NCI-H510A treated with DMSO at 0.1 percent for 48 hours (cell line): ENCODE measurements at regions not wholly inside any gene's neighbourhood (a gene's known extent, or its start where the extent isn't known, plus 50 kb on each side); places are given as distances from the start of the nearest gene placed in this dataset.
"Not testable (repeated sequence)": the region's sequence is repeated elsewhere in the genome, so short reads cannot be mapped to it uniquely, and the experiment has no call there.

ENCODE experiments used
- DNase-seq: peaks from one replicate; lab custom pipeline; 2025; lab: John Stamatoyannopoulos, UW

DNA sequence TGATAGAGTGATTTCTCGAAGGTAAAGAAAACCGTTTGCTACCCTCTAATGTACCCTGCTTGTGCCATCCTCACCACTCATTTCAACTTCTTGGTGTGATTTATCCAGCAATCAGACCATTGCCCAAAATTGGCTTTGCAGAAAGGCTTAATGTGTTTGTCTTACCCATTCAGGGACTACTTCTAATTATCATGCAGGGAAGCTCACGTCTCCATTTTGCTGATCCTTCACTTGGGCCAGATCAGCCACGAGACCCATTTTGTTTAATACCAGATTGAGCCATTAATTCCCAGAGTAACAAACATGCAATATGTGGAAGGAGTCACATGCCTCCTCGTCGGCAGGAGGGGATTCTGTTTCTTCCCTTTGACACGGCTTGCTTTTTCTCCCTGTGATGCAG is 51.1 kb upstream of the CRY1 start:
- DNase-seq, result no peak

DNA sequence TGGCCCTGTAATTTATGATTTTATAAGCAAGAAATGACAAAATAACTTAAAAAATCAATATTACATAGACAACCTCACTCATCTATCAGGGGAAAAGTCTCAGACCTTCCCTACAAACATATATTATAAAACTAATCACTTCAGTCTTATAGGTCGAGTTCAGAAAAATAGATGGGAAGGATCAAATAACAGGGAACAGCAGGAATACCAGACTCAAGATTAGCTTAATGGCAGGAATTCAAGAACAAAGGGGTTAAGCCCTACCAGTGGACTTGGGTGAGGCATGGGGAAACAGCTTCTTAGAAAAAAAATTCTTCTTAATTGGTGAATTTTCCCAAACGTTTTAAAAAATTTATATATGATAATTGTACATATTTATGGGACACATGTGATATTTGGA is 51.6 kb upstream of the CRY1 start:
- no peak for DNase-seq

DNA sequence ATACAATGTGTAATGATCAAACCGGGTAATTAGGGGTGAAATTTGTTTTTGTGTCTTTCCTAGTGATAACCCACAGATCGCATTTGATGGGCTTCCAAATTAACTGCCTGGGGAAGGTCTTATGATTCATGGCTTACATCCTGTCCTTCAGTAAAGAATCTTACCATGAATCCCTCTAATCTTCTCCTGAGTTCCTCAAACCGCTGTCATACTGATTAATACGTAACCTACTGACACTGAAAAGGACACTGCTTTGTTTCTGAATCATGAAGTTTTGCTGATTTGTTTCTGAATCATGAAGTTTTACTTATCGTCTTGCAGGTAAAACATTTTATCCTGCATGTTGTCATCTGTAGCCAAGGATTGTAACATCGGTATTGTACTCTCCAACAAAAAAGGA is 52.0 kb upstream of the CRY1 start:
- no peak for DNase-seq

DNA sequence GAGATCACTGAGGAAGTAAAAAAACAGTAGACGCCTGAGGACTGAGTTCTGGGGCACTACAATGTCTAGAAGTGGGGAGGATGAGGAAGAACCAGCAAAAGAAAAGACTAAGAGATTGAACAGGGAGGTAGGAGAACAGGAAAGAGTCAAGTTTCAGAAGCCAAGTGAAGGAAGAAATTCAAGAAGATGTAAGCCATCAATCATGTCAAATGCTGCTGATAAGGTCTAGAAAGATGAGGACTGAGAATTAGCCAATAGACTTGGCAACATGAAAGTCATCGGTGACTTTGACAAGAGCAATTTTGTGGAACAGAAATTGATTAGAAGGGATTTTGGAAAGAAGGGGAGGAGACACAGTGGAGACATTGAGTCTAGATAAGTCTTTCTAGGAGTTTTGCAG is 54.8 kb upstream of the CRY1 start:
- no peak for DNase-seq

DNA sequence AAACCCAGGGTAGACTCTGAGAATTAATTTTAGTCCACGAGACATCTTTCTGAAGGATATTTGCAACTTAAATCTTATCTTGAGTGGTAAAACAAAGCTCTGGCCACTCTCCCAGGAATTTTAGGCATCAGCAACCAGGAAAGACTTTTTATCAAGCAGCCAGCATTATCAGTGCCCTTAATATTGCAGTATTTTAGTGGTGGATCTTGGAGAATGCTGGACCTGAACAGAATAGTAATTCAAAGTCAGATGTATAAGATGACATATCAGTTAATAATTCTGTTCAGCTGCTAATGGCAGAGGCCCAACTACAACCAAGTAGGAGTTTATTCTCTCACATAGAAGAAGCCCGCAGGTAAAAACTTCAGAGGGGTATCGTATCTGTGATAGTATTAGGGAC is 59.0 kb upstream of the CRY1 start:
- DNase-seq, result no peak

DNA sequence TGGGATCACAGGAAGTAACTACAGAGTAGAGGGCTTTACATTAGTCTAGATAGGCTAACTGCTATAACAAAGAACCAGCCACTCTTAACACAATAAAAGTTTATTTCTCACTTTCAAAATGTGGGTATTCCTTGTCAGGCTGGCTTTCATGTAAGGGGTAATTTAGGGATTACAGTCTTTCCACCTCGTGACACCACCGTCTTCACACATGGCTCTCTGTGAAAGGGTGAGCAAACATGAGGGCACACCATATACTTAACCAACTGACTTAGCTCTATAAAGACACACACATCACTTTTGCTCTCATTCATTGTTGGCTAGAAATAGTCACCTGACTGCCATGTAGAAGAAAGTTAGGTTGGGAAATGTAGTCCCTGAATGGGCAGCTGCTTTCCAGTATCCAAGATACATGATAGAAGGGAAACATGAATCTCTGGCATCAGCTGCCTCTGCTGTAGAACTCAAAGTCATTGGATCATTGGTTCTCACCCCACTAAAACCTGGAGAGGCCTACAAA is 66.1 kb upstream of the CRY1 start:
- no peak for DNase-seq

DNA sequence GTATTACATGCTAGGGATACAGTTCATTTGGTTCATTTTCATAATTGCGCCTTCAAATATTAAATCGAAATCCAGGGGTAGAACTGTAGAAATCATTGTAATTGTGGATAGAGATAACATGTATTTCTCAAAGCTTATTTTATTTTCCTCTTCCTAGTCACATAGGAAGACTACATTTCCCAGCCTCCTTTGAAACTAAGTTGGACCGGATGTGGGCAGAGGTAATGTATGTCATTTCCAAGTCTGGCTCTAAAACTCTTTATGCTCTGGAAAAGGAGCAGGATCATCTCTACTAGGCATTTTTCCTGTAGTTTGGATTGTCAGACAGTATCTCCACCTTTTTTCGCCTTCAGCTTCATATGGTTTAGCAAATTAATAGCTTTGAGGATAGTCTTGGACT is 70.1 kb upstream of the CRY1 start:
- DNase-seq, result no peak

DNA sequence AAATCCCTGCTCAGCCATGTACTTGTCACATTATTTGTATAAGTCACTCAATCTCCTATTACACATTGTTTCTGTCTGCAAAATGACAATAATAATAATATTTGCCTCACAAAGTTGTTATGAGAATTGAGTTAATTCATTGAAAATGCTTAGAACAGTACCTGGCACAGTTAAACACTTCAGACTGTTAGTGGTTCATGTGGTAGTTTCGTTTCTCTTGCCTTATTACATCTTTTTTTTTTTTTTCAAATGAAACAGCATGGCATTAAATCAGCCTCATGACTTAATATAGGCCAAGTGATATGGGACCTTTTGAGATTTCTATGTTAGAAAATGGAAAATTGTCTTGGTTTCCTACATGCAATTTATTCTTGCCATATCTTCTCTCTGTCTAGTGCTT is 71.0 kb upstream of the CRY1 start:
- no peak for DNase-seq

DNA sequence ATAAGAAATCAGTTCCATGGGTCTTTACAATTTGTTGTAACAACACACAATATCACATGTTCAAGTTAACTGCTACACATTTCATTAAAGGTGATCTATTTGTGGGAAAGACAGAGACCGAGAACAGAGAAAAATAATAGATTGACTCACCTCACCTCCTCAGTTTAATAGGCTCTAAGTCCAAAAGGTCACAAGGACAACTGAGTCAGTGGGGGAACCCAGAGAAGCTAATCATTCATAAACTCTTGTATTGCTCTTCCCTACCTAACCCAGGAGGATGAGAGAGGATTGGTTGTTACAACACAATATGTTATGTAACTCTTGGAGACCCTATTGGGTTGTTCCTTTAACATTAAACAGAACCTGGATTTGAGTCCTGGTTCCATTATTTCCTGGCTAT is 72.2 kb upstream of the CRY1 start:
- DNase-seq, result no peak

DNA sequence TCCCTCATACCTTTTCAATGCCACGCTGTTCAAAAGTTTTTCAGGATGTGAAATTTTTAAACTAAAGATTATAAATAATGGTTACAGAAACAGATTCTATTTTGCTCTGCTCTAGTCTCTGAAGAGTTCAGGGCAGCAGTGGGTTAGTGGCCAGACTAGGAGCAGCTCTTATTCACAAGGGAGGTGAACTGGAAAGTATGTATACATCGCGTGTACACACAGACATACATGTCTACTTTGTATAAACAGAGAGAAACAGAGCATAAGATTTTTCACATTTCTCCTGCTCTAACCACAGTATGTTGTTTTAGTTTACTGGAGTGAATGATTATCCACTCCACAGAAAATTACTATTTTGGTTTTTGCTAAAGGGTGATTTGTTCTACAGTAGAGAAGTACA is 74.4 kb upstream of the CRY1 start:
- no peak for DNase-seq

DNA sequence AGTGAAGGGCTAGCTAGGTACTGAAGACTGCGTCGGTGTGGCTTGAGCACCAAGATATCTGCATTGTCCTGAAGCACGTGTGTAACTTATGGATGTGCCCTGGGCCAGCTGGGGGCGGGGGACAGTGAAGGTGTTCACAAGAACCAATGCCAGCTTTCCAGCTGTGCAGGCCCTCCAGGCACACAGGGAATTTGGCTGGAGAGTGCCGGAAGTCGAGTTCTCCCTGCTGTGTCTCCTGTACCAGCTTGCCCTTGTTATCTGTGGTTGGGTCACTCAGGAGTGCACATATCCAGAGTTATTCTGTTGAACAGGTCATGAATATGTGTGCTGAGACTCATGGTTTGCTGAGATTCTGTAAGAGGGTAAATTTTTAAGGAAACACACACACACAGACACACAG is 75.9 kb upstream of the CRY1 start:
- no peak for DNase-seq

DNA sequence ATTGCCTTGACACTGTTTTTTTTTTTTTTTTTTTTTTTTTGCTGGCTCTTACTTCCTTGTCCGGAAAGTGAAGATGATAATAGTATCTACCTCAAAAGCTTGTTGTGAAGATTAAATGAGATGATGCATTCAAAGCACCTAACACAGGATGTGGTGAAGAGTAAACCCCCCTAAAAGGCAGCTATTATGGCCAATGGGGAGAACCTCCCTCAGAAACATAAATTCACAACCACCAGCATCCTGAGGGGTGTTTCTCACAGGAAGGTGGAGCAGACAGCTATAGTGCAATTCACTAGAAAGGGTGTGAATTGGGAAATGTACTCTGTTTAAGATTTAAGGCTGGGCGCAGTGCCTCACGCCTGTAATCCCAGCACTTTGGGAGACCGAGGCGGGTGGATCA is 85.4 kb upstream of the CRY1 start:
- DNase-seq, result no peak

DNA sequence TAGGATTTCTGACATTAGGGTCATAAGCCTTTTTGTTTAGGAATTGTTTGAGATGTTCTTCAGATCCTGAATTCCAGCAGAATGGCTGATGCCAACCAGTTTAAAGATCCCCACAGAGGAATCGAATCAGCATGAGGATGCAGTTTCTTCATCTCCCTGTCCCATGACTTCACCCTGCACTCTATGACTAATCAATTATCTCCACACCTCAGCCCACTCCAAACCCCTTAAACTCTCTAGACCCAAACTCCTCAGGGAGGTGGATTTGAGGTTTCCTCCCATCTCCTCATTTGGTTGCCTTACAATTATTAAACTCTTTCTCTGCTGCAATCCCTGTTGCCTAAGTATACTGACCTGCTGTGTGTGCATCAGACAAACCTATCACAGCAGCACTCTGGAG is 86.5 kb upstream of the CRY1 start:
- DNase-seq, result no peak

DNA sequence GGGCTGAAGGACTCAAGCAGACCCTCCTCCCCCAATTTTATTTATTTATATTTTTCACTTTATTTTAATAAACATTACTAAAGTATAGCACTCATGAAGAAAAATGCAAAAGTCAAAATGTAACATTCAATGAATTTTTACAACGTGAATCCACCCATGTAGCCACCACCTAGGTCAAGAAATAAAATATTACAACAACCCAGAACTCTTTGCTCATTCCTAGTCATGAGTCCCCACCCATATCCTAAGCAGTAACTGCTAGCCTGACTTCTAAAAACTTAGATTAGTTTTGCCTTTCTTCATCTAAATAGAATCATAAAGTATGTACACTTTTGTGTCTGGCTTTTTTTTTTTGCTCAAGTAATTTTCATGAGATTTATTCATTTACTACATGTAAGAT is 86.9 kb upstream of the CRY1 start:
- DNase-seq, result no peak

DNA sequence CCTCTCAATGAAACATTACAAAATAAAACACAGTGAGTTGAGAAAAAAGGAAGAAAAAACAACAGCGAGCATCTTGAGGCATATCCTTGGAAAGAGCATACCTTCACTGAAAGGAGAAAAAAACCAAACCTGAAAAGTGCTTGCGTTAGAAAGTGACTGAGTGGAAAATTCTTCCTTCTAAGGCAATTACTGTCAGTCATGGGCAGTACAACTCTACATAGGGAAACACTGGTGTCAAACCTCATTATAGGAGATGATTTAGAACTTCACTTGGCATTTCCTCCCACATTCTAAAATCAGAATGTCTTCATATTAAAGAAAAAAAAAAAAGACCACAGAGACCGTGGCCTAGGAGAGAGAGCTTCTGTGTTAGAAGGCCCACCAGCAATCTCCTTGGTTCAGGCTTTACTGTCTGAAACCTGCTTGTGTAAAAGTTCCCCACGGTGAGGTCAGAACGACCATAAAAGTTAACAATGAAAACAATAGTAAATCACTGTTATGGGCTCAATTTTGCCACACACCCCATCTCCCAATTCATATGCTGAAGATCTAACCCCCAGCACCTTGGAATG is 91.1 kb upstream of the CRY1 start:
- DNase-seq, result no peak

DNA sequence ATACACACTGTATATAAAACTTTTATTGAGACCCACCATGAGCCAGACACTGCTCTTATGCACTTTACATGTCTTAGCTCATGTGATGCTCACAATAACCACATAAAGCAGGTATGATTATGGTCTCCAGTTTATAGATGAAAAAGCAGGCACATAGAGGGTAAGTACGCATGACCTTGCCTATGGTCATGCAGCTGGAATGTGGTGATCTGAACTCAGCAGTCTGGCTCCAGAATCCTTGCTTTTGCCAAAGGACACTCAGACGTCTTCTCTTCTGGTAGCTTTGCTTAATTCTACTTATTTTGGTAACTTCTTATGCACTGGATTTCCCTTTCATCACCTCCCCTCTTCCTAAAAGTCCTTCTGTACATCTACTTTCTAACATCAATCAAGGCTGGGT is 103.3 kb upstream of the CRY1 start:
- DNase-seq, result no peak

DNA sequence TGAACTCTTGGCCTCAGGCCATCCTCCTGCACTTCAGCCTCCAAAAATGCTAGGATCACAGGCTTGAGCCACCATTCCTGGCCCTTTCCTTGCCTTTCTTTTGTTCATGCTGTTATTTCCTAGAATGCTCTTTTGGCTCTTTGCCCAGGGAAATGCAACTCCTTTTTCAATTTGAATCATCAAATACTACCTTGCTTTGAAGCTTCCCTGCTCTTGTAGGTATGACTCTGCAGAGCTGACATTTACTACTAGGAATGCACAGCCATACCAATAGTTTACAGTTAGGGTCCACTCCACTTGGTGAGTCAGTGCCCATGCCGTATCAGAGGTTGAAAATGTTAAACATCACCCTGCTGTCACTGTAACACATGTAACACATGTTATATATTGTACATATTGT is 107.0 kb upstream of the CRY1 start:
- no peak for DNase-seq

DNA sequence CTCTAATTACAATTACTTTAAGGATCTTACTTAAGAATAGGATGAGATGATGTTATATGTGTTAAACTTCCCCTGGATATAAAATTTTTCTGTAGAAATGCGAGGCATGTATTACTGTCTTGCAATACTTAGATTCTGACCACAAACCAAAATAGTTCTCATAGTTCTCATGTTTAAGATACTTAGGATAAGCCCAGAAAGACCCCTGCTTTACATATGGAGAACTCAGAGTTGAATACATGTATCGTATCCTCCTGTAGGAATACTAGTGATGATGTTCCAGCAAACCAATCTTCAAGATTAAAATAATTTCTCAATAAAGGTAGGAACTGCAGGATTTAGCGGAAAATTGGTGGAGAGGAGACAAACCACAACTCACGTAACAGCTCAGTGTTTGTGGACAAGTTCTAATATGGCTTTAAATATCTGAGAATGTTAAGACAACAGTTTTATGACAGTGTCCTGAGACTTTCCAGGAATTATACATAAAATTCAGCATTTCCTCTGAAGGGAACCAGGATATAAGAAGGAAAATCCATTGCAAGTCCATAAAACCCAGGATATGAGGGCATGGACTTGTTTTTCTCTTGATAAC is 114.7 kb upstream of the CRY1 start:
- no peak for DNase-seq

DNA sequence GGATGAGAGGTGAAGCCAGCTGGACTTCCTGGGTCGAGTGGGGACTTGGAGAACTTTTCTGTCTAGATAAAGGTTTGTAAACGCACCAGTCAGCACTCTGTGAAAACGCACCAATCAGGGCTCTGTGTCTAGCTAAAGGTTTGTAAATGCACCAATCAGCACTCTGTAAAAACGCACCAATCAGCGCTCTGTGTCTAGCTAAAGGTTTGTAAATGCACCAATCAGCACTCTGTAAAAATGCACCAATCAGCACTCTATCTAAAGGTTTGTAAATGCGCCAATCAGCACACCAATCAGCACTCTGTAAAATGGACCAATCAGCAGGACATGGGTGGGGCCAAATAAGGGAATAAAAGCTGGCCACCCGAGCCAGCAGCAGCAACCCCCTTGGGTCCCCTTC is 116.4 kb upstream of the CRY1 start:
- not testable (repeated sequence) for DNase-seq

DNA sequence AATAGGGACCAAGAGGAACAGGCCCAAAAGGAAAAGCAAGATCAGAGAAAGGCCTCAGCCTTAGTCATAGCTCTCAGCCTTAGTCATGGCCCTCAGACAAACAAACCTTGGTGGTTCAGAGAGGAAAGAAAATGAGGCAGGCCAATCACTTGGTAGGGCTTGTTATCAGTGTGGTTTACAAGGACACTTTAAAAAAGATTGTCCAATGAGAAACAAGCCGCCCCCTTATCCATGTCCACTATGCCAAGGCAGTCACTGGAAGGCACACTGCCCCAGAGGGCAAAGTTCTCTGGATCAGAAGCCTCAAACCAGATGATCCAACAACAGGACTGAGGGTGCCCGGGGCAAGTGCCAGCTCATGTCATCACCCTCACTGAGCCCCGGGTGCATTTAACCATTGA is 121.0 kb upstream of the CRY1 start:
- not testable (repeated sequence) for DNase-seq

DNA sequence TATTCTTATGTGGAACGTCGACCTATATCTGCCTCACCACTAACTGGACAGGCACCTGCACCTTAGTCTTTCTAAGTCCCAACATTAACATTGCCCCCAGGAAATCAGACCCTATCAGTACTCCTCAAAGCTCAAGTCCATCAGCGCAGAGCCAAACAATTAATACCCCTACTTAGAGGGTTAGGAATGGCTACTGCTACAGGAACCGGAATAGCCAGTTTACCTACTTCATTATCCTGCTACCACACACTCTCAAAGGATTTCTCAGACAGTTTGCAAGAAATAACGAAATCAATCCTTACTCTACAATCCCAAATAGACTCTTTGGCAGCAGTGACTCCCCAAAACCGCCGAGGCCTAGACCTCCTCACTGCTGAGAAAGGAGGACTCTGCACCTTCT is 123.1 kb upstream of the CRY1 start:
- DNase-seq, result peak; percentile 4

DNA sequence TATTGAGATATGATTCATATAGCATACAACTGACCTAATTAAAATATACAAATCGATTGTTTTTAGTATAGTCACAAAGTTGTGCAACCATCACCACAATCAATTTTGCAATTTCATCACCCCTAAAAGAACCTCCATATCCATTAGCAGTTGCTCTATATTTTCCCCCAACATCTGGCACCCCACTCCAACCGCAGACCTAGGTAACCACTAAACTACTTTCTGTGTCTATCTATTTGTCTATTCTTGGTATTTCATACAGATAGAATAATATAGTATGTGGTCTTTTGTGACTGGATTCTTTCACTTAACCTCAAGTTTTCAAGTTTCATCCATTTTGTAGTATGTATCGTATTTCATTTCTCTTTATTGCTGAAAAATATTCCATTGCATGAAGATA is 126.0 kb upstream of the CRY1 start:
- no peak for DNase-seq

DNA sequence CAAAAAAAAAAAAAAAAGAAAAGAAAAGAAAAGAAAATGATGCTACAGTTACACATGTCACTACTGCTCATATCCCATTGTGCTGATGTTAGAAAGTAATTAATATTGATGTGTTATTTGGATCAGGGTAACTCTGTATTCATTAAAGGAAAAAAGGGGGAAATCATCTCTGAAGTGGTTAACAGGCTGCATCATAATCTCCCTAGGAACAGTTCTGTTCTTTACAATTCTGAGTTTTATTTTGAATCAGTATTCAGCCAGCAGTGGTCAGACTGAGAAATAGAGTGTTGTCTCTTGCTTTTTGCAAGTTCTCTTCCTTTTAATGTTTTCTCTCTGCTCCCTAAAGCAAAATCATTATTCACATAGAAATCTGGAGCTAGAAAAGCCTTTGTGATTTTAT is 128.6 kb upstream of the CRY1 start:
- DNase-seq, result no peak

DNA sequence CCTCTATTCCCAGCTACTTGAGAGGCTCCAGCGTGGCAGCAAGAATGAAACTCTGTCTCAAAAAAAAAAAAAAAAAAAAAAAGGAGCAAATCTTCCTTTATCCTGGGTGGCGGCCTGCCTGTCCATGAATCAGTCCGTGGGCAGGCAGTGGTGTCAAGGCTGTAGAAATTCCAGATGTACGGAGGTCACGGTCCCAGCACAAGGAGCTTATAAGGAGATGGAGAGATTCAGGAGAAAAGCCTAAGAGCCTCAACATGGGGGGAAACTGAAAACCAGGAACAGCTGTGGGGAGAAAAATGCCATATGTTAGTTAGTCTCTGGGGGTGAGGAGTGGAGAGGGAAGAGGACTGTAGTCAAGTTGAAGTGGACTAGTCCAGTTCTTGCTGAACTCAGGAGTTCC is 130.5 kb upstream of the CRY1 start:
- DNase-seq, result no peak

DNA sequence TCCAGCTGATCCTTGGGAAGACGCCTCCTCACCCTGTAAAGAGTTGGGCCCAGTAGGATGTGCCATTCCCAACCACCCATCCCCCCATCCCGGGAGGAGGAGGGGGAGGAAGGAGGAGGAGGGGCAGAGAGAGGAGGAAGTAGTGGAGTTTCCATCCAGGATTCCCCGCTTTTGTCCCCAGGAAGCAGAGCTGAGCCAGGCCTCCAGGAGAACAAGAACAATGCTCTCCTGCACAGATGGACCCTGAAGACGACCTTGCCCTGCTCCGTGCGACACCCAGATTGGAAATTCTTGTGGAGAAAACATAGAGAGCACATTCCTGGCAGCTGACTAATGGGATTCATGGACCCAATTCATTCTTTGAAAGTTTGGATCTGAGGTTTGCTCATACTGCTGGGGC is 132.3 kb upstream of the CRY1 start:
- DNase-seq, result no peak
